HG02759 (cell line): ENCODE measurements at regions not wholly inside any gene's neighbourhood (a gene's known extent, or its start where the extent isn't known, plus 50 kb on each side); places are given as distances from the start of the nearest gene placed in this dataset.
"Not testable (repeated sequence)": the region's sequence is repeated elsewhere in the genome, so short reads cannot be mapped to it uniquely, and the experiment has no call there.

Source experiments
- ATAC-seq: cut with Tn5 transposase; IDR thresholded peaks from one replicate; pipeline ENCODE4 v1.9.1; 2021; ENCODE audit warnings: mild to moderate bottlenecking, moderate library complexity; ENCODE audit not compliant: unreplicated experiment

GRCh38 chr16:59686405-59686804 is 952.3 kb upstream of the GOT2 start:
- ATAC-seq: no peak

- ATAC-seq: no peak
Measured at GRCh38 chr16:59684911-59685310, 950.8 kb upstream of the GOT2 start.

DNA sequence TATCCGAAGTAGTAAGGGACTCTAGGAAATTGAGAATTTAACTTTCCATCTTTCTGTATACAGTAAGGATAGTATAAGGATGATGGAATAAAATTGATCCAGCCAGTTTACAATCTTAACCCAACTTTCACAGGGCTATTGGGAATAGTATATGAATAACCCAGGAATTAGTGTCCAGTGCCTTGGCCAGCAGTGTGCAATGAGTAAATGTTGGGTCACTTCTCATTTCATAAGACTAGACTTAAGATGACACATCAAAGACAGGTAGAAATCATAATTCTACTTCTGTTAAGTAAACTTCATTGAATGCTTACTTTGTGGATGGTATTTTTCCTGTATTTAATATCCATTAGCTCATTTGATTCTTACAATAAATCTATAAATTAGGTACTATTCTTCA is 949.6 kb upstream of the GOT2 start:
- no peak for ATAC-seq

DNA sequence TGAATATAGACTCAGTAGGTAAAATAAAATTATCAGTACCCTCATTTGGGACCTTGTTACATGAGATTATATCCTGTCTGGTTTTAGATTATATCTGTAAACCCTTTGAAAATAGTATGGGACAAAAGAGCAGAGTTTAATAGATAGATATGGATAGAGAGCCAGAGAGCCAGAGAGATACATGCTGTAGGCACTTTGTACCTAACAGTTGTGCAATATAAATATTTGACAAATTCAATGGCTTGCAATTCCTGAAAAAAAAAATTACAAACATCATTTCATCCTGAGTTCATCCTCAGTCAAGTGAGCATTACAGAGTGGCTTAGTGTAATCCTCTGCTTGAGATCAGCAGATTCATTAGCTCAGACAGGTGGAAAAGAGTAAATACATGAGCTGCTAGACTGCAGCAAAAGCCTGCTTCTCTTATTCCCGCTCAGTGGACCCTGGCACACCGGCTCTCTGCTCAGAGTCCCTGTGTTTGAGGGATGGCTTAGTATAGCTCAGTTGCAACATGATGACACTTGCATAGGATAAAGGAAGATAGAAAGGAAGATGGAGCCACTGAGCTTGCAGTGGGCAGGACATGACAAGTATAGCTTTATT is 931.6 kb upstream of the GOT2 start:
- ATAC-seq: no peak

DNA sequence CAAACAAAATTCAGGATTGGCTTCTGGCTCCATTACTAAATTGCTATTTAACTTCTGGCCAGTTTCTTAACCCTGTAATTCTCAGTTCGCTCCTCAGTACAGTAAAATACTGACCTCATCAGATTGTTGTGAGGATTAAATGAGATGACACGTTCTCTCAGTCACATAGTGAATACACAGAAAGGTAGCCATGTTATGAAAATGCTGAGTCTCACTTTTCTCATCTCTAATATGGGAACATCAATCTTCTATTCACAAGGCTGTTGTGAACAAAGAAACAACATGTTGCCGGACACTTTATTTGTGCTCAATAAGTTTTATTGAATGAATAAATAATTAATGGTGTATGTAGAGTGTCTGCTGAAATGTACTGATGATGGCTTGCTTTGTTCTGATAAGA is 924.5 kb upstream of the GOT2 start:
- ATAC-seq: no peak

GRCh38 chr16:59655031-59655430 is 920.9 kb upstream of the GOT2 start:
- ATAC-seq: no peak

DNA sequence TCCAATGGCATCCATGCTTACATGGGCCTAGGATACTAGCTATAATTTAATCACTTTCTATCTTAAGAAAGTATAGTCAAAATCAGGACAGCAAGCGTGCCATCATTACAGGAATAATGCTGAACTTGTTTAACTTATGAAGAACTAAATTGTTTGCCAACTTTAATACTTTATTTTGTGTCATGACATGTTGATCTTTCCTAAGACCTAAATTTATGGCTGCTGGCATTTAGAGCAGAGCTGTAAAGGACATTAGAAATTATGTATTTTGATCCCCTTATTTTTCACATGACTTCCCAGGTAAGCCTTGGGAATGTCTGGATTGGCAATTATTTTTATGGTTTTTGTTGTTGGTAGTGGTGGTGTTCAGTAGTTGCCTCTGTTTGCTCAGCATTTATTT is 920.3 kb upstream of the GOT2 start:
- no peak for ATAC-seq

- ATAC-seq: no peak
Measured at GRCh38 chr16:59651662-59652061, 917.5 kb upstream of the GOT2 start.

- ATAC-seq: no peak
Measured at GRCh38 chr16:59645194-59645593, 911.1 kb upstream of the GOT2 start.

- ATAC-seq: no peak
Measured at GRCh38 chr16:59635674-59636073, 901.6 kb upstream of the GOT2 start.

DNA sequence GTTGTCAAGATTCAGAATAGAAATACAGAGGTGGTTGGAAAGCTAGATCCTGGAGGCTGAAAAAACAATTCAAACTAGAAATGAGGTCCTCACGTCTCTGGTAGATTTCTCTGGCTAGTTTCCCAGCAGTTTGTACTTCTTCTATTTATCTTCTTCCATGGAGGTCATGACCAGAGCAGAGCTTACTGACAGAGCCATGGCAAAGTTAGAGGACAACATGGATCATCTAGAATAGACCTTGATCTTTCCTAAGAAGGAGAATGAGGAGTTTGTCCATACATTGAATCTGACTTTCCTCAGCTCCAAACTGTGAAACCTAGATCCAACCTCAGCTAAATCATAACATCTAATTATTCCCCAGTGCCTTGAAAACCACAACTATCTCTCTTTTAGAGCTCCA is 900.8 kb upstream of the GOT2 start:
- no peak for ATAC-seq

DNA sequence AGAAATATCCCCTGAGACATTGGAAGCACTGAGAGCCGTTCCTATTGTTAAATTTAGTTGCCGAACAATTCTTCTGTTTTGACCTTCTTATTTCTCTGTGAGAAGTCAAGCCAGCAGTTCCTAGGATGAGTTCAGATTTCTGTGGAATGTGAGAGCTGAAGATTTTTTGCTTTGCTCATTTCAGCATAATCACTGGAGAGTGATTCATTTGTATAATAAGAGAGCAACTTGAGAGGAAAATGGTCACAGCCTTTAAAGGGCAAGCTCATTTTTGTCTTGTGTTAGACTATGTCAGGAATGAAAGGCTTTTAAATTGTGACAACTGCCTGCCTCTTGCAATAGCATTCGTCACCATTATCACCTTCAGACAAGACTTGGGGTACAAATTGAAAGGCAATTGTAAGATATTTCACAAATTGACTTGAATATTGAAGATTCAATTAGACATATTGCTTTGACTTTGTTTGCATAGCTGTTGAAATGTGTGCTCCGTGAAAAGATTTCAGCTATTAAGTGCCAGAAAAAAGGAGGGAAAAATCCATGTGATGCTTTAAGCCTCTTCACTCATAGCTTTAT is 900.0 kb upstream of the GOT2 start:
- ATAC-seq: no peak

DNA sequence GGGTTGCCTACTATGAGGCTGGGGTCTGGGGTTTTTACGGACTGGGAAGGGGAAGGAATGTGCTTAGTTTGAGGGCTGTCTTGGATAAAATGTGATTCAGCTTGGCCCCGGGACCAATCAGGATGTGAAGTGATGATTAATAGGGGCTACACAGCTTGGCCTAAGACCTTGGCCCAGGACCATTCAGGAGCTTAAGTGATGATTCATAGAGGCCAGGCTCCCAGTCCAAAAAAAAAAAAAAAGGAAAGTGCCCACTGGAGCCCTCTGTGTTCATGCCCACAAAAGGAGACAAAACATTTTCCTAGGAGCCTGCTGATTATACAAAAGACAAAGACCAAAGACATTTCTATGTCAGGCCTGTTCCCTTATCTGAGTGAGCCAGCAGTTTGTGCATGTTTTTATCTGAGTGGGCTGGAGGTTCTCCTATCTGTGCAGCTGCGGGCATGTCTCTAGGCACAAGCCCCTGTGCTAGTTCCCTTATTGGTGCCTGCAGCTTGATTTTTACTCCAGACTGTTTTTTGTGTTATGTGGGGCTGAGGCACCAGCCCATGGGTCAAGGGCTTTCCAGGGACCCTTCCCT is 898.2 kb upstream of the GOT2 start:
- no peak for ATAC-seq

DNA sequence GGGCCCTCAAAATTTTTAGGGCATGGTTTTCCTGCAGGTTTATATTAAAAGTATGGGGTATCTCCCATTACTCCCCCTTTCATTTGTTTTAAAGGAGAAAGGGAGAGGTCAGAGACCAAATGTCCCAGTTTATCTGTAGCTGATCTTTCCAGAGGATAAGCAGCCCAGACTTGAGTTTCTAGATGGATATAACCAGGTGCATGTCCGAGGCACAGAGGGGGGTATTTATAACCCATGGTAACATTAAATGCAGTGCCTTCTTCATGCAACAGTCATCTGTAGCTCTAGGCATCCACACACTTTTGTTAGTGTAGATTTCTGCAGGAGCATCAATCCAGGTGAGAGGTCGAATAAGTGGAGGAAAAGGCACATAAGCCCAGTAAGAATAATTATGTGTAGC is 890.3 kb upstream of the GOT2 start:
- ATAC-seq: not testable (repeated sequence)

DNA sequence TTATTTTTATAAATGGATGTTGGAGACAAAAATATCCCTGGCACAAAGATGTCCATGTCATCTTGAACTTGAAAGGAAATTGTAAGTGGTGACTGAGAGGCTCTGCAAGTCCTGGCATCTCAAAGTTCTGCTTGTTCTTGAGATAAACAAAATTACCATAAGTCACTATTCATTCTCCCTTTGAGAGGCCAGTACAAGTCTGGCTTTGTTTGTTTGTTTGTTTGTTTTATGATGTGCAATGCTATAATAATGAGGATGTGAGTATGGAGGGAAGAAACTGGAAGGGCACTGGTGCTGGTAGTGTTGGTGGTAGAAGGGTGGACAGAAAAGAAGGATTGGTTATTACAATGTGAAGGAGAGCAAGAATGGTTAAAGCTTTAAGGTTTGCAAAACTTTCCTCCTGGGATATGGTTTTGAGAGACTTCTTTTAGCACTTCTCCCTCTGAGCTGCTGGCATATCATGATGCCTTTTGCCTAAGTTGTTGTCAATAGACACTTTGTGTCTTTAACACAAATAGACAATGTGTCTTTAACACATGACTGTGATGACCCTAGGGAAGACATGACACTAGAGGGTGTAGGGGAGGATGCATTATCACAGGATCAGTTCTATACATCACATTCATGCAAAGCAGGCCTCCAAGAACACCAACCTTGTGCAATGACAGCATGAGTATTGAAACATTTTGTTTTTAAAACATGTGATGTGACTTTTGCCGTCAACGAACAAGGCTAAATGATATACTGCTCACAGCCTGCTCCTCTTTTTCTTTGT is 880.5 kb upstream of the GOT2 start:
- no peak for ATAC-seq

DNA sequence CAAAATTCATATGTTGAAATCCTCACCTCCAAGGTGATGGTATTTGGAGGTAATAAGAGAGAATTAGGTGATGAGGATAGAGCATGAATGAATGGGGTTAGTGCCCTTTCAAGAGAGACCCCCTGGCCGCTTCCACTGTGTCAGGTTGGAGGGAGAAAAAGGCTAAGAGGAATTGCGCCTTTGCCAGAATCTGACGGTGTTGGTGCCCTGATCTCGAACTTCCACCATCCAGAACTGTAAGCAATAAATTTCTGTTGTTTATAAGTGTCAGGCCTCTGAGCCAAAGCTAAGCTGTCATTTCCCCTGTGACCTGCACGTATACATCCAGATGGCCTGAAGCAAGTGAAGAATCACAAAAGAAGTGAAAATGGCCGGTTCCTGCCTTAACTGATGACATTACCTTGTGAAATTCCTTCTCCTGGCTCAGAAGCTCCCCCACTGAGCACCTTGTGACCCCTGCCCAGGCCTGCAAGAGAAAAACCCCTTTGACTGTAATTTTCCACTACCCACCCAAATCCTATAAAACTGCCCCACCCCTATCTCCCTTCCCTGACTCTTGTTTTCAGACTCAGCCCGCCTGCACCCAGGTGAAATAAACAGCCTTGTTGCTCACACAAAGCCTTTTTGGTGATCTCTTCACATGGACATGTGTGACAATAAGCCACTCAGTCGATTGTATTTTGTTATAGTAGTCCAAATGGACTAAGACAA is 878.9 kb upstream of the GOT2 start:
- not testable (repeated sequence) for ATAC-seq

- ATAC-seq: no peak
Measured at GRCh38 chr16:59612094-59612493, 878.0 kb upstream of the GOT2 start.

GRCh38 chr16:59611556-59611955 is 877.4 kb upstream of the GOT2 start:
- ATAC-seq: no peak

DNA sequence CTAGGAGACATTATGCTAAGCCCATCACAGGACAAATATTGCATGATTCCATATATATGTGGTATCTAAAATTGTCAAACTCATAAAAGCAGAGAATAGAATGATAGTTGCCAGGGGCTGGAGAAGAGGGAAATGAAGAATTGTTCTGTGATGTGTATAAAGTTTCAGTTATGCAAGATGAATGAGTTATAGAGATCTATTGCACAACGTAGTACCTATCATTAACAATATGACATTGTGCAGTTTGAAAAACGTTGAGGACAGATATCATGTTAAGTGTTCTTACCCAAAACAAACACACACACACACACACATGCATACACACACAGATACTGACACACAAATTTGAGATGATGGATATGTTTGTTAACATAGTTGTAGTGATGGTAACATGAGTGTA is 871.6 kb upstream of the GOT2 start:
- ATAC-seq: no peak

GRCh38 chr16:59604354-59604753 is 870.2 kb upstream of the GOT2 start:
- ATAC-seq: no peak

DNA sequence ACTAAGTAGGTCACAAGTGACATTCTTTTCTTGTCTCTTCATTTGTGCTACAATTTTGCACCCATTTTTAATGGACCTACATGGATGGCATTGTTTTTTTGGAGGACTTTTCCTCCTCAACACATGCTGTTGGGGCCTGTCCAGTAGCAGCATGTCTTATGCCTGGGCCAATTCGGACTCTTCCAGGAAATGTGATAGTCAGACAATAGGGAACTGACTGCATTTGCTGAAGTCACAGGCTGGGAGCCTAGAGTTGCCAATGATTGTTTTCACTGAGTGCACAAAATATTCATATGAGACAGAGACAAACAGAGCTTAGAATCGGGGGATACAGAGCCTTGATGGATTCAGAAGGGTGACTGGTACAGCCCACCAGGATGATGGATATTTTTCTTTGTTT is 867.3 kb upstream of the GOT2 start:
- no peak for ATAC-seq
